ENCODE measurements at regions not wholly inside any gene's neighbourhood (a gene's known extent, or its start where the extent isn't known, plus 50 kb on each side); places are given as distances from the start of the nearest gene placed in this dataset.
"Not testable (repeated sequence)": the region's sequence is repeated elsewhere in the genome, so short reads cannot be mapped to it uniquely, and the experiment has no call there.

GRCh38 chr1:219071209-219071608, 102.5 kb upstream of the LYPLAL1 start:
- no peak for DNase-seq

GRCh38 chr1:219072329-219072728, 101.3 kb upstream of the LYPLAL1 start:
- DNase-seq, result no peak

- DNase-seq, result no peak
Observed at GRCh38 chr1:219074084-219074728, 99.5 kb upstream of the LYPLAL1 start.

- DNase-seq, result no peak
Observed at GRCh38 chr1:219075121-219075879, 98.4 kb upstream of the LYPLAL1 start.

- DNase-seq, result no peak
Observed at GRCh38 chr1:219076326-219076937, 97.2 kb upstream of the LYPLAL1 start.

- not testable (repeated sequence) for DNase-seq
Observed at GRCh38 chr1:219077767-219078166, 95.9 kb upstream of the LYPLAL1 start.

GRCh38 chr1:219081943-219082925, 91.4 kb upstream of the LYPLAL1 start:
- no peak for DNase-seq

- no peak for DNase-seq
Observed at GRCh38 chr1:219083631-219084030, 90.0 kb upstream of the LYPLAL1 start.

- no peak for DNase-seq
Observed at GRCh38 chr1:219085082-219085481, 88.6 kb upstream of the LYPLAL1 start.

GRCh38 chr1:219085988-219086387, 87.7 kb upstream of the LYPLAL1 start:
- DNase-seq, result no peak

- no peak for DNase-seq
Observed at GRCh38 chr1:219086956-219087469, 86.7 kb upstream of the LYPLAL1 start.

GRCh38 chr1:219088778-219089557, 84.7 kb upstream of the LYPLAL1 start:
- no peak for DNase-seq

- no peak for DNase-seq
Observed at GRCh38 chr1:219090607-219091006, 83.1 kb upstream of the LYPLAL1 start.

- no peak for DNase-seq
Observed at GRCh38 chr1:219092206-219092605, 81.5 kb upstream of the LYPLAL1 start.

GRCh38 chr1:219099307-219099706, 74.4 kb upstream of the LYPLAL1 start:
- DNase-seq, result no peak

GRCh38 chr1:219100059-219100458, 73.6 kb upstream of the LYPLAL1 start:
- DNase-seq, result no peak

- not testable (repeated sequence) for DNase-seq
Observed at GRCh38 chr1:219102466-219102865, 71.2 kb upstream of the LYPLAL1 start.

- no peak for DNase-seq
Observed at GRCh38 chr1:219105893-219106292, 67.8 kb upstream of the LYPLAL1 start.

GRCh38 chr1:219109424-219110018, 64.2 kb upstream of the LYPLAL1 start:
- no peak for DNase-seq

- DNase-seq, result no peak
Observed at GRCh38 chr1:219113261-219113660, 60.4 kb upstream of the LYPLAL1 start.

GRCh38 chr1:219114014-219114413, 59.7 kb upstream of the LYPLAL1 start:
- no peak for DNase-seq
